Body of pancreas (tissue), 4 donors: ENCODE measurements at regions not wholly inside any gene's neighbourhood (a gene's known extent, or its start where the extent isn't known, plus 50 kb on each side); places are given as distances from the start of the nearest gene placed in this dataset.

Experiments
- ATAC-seq: fragments of 150-250 bp; one replicate; pipeline ENCODE4 v1.9.1; 2016
- DNase-seq, 4 donors: peaks; one replicate each; pipeline ENCODE4 v3.0.0-alpha.2; 2019
- H3K27ac ChIP-seq, 4 donors: fragments of 200-600 bp; sonication (generic); 1 replicate in 3 of 4; 2 replicates in 1 of 4; pipeline versions ENCODE4 v1.5.1 to v1.6.1; 2016 to 2019; ENCODE audit warnings: mild to moderate bottlenecking in 1 of 4, mixed read lengths in 1 of 4, moderate library complexity in 1 of 4
- H3K27me3 ChIP-seq, 2 donors: fragments of 200-600 bp; sonication (generic); one replicate each; pipeline ENCODE4 v1.6.0; 2016; ENCODE audit warnings: mild to moderate bottlenecking in 1 of 2
- H3K36me3 ChIP-seq, 2 donors: fragments of 200-600 bp; sonication (generic); replicated peaks in 1 of 2; 2 replicates each; pipeline ENCODE4 v1.5.1; 2016; ENCODE audit warnings: low read depth in 2 of 2; ENCODE audit not compliant: insufficient read depth in 1 of 2
- H3K4me1 ChIP-seq: fragments of 200-600 bp; sonication (generic); one replicate; pipeline ENCODE4 v1.6.0; 2016
- H3K4me3 ChIP-seq, 2 donors: fragments of 200-600 bp; sonication (generic); 1 replicate in 1 of 2; 2 replicates in 1 of 2; pipeline ENCODE4 v1.5.1; 2016 to 2019
- H3K9me3 ChIP-seq, 3 donors: fragments of 200-600 bp; sonication (generic); 1 replicate in 2 of 3; 2 replicates in 1 of 3; pipeline ENCODE4 v1.5.1; 2016
- CTCF ChIP-seq, 7 experiments: fragments of 450-650 bp in 4 of 7; fragments of 200-600 bp in 3 of 7; sonication (generic) in 3 of 7; IDR thresholded peaks; one replicate each; pipeline ENCODE4 v1.5.1; 2016 to 2019; ENCODE audit warnings: antibody characterized with exemption in 7 of 7
- POLR2A ChIP-seq, 3 donors: fragments of 450-650 bp; IDR thresholded peaks; one replicate each; pipeline ENCODE4 v1.6.1; 2016; ENCODE audit warnings: antibody characterized with exemption in 3 of 3, mild to moderate bottlenecking in 2 of 3
- WGBS, 2 donors: methylation state at CpG; one replicate each; pipeline ENCODE4 v1.1.5; 2017; 5-methylcytosine and 5-hydroxymethylcytosine counted together
- intact Hi-C: fragments of 100-400 bp; cut with DNase I; formaldehyde crosslinking; loops from one replicate; pipeline ENCODE4 v1.15.1; 2023

DNA sequence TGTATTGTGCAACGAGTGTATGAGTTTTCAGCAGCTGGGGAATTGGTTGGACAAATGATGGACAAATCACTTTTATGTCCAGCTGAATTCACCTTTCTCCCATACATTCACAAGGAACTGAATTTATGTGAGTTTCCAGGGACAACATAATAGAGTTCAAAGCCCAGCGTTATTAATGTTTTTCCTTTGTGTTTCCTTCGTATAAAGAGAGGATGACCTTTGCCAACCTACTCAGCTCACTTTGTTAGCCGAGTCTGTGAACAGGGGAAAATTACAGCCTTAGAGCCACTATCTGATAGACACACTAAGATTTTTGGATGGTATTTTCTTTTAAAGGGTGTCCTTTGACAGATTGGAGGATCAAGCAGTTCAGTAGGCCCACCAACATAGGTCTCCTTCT, 352.5 kb downstream of the KIF4B start:
- H3K36me3 ChIP-seq: no peaks in the 10 kb centered on the region
- no peaks in the 10 kb centered on the region for H3K4me1 ChIP-seq
- H3K27me3 ChIP-seq: no peaks in the 10 kb centered on the region
- H3K4me3 ChIP-seq: no peak overlapping the region
- DNase-seq (no peak), ATAC-seq (no peak)
- peaks cover 0 to 4% (median 0%) of the 10 kb centered on the region in 3 donors for H3K9me3 ChIP-seq
- intact Hi-C loops: no loop called here
- TF ChIP-seq POLR2A (IDR thresholded peaks at IDR 0.05) (no peak), CTCF (IDR thresholded peaks at IDR 0.05) (no peak)
- H3K27ac ChIP-seq: no peak overlapping the region
- 42 to 48% methylated on average over 4 of the region's 4 CpGs for WGBS, 2 donors

DNA sequence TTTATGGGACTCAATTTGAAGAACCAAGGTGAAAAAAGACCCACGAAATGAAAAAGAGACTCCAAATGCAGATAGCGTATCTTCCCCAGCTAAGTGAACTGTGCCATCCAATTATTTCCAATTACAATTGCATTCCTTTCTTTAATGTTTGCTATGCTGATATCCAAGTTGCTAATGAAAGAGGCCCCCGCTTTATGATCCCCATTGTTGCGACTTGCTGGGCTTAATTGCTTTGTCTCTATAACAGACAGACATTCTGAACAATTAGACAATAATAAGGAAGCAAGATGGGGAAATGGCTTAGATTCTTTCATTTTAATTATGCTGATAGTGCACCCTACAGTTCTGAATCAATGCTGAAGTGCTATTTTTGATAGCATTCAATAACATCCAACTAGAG, 354.3 kb downstream of the KIF4B start:
- no peaks in the 10 kb centered on the region for H3K4me1 ChIP-seq
- intact Hi-C loops: no loop called here
- H3K4me3 ChIP-seq: no peak overlapping the region
- 62 to 69% methylated on average over 4 of the region's 4 CpGs for WGBS, 2 donors
- H3K9me3 ChIP-seq: peaks cover 0 to 4% (median 0%) of the 10 kb centered on the region in 3 donors
- H3K27ac ChIP-seq: no peak overlapping the region
- no peaks in the 10 kb centered on the region for H3K27me3 ChIP-seq
- no peaks in the 10 kb centered on the region for H3K36me3 ChIP-seq
- ATAC-seq: no peak
- no peak for TF ChIP-seq POLR2A (IDR thresholded peaks at IDR 0.05)
- no peak for TF ChIP-seq CTCF (IDR thresholded peaks at IDR 0.05)
- no peak for DNase-seq

- Histone ChIP-seq H3K4me1 (no peaks in the 10 kb centered on the region), H3K27ac (no peak overlapping the region), H3K9me3 (peaks cover 0 to 4% (median 0%) of the 10 kb centered on the region in 3 donors), H3K4me3 (no peak overlapping the region), H3K36me3 (no peaks in the 10 kb centered on the region), H3K27me3 (no peaks in the 10 kb centered on the region)
- DNase-seq: no peak
- intact Hi-C loops: no loop called here
- TF ChIP-seq POLR2A (IDR thresholded peaks at IDR 0.05): no peak
- no peak for TF ChIP-seq CTCF (IDR thresholded peaks at IDR 0.05)
- ATAC-seq: no peak
- WGBS, 2 donors: 29 to 32% methylated on average over 1 of the region's 1 CpG
These were observed 354.9 kb downstream of the KIF4B start for GRCh38 chr5:155368490-155368889.

- Histone ChIP-seq H3K4me1 (no peaks in the 10 kb centered on the region), H3K27me3 (no peaks in the 10 kb centered on the region), H3K36me3 (no peaks in the 10 kb centered on the region), H3K4me3 (no peak overlapping the region), H3K27ac (no peak overlapping the region), H3K9me3 (no peaks in the 10 kb centered on the region)
- no peak for ATAC-seq
- 53 to 54% methylated on average over 3 of the region's 3 CpGs for WGBS, 2 donors
- no peak for TF ChIP-seq POLR2A (IDR thresholded peaks at IDR 0.05)
- no peak for TF ChIP-seq CTCF (IDR thresholded peaks at IDR 0.05)
- intact Hi-C loops: no loop called here
- no peak for DNase-seq
These were observed 366.9 kb downstream of the KIF4B start for GRCh38 chr5:155380480-155380879.

DNA sequence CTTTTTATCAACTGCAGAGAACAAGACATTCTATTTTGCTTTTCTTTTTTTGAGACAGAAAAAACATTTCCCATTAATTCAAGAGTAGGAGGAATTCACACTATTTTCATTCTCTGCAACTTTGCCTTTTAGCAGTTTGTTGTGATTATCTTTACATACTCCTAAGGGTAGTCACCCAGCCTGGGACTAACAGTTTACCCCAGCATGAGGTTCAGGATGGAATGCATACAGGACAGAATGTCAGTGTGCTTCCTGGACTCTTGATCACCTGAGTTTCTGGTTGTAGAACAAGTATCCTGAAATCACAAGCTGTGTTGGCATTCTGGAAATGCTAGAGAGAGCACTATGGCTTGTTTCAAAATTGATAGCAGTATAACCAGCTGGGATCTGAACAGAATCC, 368.1 kb downstream of the KIF4B start:
- DNase-seq (no peak), ATAC-seq (no peak)
- no peak overlapping the region for H3K27ac ChIP-seq
- no peak overlapping the region for H3K4me3 ChIP-seq
- no peaks in the 10 kb centered on the region for H3K4me1 ChIP-seq
- H3K9me3 ChIP-seq: no peaks in the 10 kb centered on the region
- no peaks in the 10 kb centered on the region for H3K36me3 ChIP-seq
- no peaks in the 10 kb centered on the region for H3K27me3 ChIP-seq
- TF ChIP-seq CTCF (IDR thresholded peaks at IDR 0.05): no peak
- no peak for TF ChIP-seq POLR2A (IDR thresholded peaks at IDR 0.05)
- intact Hi-C loops: no loop called here
